ENCODE measurements at regions not wholly inside any gene's neighbourhood (a gene's known extent, or its start where the extent isn't known, plus 50 kb on each side); places are given as distances from the start of the nearest gene placed in this dataset.
A peak's percentile ranks its signal among the peaks of the same experiment; 100 is the strongest.
"Not testable (repeated sequence)": the region's sequence is repeated elsewhere in the genome, so short reads cannot be mapped to it uniquely, and the experiment has no call there.

DNA sequence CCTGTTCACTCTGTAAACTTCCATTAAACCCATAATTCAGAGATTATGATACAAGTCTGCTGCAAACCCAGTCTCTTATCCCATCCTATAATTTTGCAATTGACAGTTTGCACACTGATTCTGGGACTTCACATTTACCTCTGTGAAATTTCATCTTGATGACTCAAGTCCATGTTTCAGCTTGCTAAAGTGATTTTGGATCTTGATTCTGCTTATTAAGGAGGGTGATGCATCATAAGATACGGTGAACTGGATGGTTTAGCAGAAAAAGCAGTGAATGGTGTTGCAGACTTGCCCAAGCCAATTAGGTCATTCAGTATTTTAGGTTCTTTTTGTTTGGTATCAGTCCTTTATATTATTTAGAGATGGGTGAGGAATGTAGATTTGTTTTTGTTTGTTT is 125.5 kb upstream of the PODXL start (continued):
- TF ChIP-seq USF2 (IDR thresholded peaks at IDR 0.05; ENCODE audit: borderline replicate concordance, low read depth, low read length): no peak
- TF ChIP-seq RCOR1 (IDR thresholded peaks at IDR 0.05; ENCODE audit: low read length): no peak

GRCh38 chr7:131679071-131679470 is 122.6 kb upstream of the PODXL start:
- 54% methylated on average over 8 of the region's 8 CpGs for WGBS (ENCODE audit: low lambda C conversion rate)
- H3K4me3 ChIP-seq (ENCODE audit: low read depth in 2 of 2, low read length in 1 of 2); H3F3A ChIP-seq (replicated peaks; ENCODE audit: insufficient read depth); H3K9me2 ChIP-seq; H3K9ac ChIP-seq; H4K20me1 ChIP-seq (ENCODE audit: insufficient read depth); H2AFZ ChIP-seq (ENCODE audit: low read depth); POLR2A ChIA-PET; H3K36me3 ChIP-seq (replicated peaks in 1 of 2; ENCODE audit: control insufficient read depth in 1 of 2, insufficient read depth in 2 of 2, low read length in 1 of 2); H3K9me3 ChIP-seq; H3K4me2 ChIP-seq; H3K79me2 ChIP-seq (ENCODE audit: insufficient read depth); DNase-seq; H3K4me1 ChIP-seq (ENCODE audit: control insufficient read depth in 1 of 2, insufficient read depth in 2 of 2, low read depth in 1 of 2, low read length in 1 of 2); H3K27ac ChIP-seq (ENCODE audit: low read depth in 2 of 2, low read length in 1 of 2); H3K27me3 ChIP-seq (ENCODE audit: insufficient read depth): not testable (repeated sequence)
- TF ChIP-seq JUND (IDR thresholded peaks at IDR 0.05) (0 out of 2 replicates have a peak, but pooled peaks have one; percentile 5), FOSL2 (IDR thresholded peaks at IDR 0.05; ENCODE audit: borderline replicate concordance, low read depth) (peak; percentile 22; the same call in 1 of the 2 replicates), NFIC (IDR thresholded peaks at IDR 0.05; ENCODE audit: borderline replicate concordance) (0 out of 2 replicates have a peak, but pooled peaks have one; percentile 30)
- CTCF ChIA-PET: interaction anchor here (1.0 to 5.5 kb wide), 3 partner anchors 10 to 24 kb away, joined by 4 to 59 read pairs (median 10); no protein-coding TSS in a partner anchor

GRCh38 chr7:131676850-131677249 is 120.4 kb upstream of the PODXL start:
- H3K9me3 ChIP-seq; H3K36me3 ChIP-seq (replicated peaks in 1 of 2; ENCODE audit: control insufficient read depth in 1 of 2, insufficient read depth in 2 of 2, low read length in 1 of 2); H3K9ac ChIP-seq; H2AFZ ChIP-seq (ENCODE audit: low read depth); H3K4me1 ChIP-seq (ENCODE audit: control insufficient read depth in 1 of 2, insufficient read depth in 2 of 2, low read depth in 1 of 2, low read length in 1 of 2); DNase-seq; POLR2A ChIA-PET; H3K4me3 ChIP-seq (ENCODE audit: low read depth in 2 of 2, low read length in 1 of 2); H3K9me2 ChIP-seq; H3K27me3 ChIP-seq (ENCODE audit: insufficient read depth); H3K27ac ChIP-seq (ENCODE audit: low read depth in 2 of 2, low read length in 1 of 2); H4K20me1 ChIP-seq (ENCODE audit: insufficient read depth); H3F3A ChIP-seq (replicated peaks; ENCODE audit: insufficient read depth); H3K79me2 ChIP-seq (ENCODE audit: insufficient read depth); H3K4me2 ChIP-seq: not testable (repeated sequence)
- WGBS (ENCODE audit: low lambda C conversion rate): 98% methylated on average over 2 of the region's 2 CpGs
- CTCF ChIA-PET: interaction anchor here (1.1 to 6.4 kb wide), 3 partner anchors 12 to 22 kb away, joined by 3 to 33 read pairs (median 10); no protein-coding TSS in a partner anchor

GRCh38 chr7:131674131-131674530 is 117.7 kb upstream of the PODXL start:
- Histone ChIP-seq H3K9me2 (no peaks in the 10 kb centered on the region), H3K9ac (no peak overlapping the region), H3K4me2 (no peak overlapping the region), H3K36me3 (replicated peaks in 1 of 2; ENCODE audit: control insufficient read depth in 1 of 2, insufficient read depth in 2 of 2, low read length in 1 of 2) (no peaks in the 10 kb centered on the region), H3K27ac (ENCODE audit: low read depth in 2 of 2, low read length in 1 of 2) (no peak overlapping the region), H2AFZ (ENCODE audit: low read depth) (no peak overlapping the region), H3K79me2 (ENCODE audit: insufficient read depth) (no peaks in the 10 kb centered on the region), H3K27me3 (ENCODE audit: insufficient read depth) (no peaks in the 10 kb centered on the region), H3K9me3 (no peaks in the 10 kb centered on the region), H3K4me1 (ENCODE audit: control insufficient read depth in 1 of 2, insufficient read depth in 2 of 2, low read depth in 1 of 2, low read length in 1 of 2) (peaks cover 0 to 7% of the 10 kb centered on the region in 2 experiments; a peak in 1 of 4 replicates), H3F3A (replicated peaks; ENCODE audit: insufficient read depth) (peaks cover 5% of the 10 kb centered on the region), H4K20me1 (ENCODE audit: insufficient read depth) (no peaks in the 10 kb centered on the region), H3K4me3 (ENCODE audit: low read depth in 2 of 2, low read length in 1 of 2) (no peak overlapping the region)
- POLR2A ChIA-PET: no interaction called here
- 43% methylated on average over 3 of the region's 3 CpGs for WGBS (ENCODE audit: low lambda C conversion rate)
- no peak for DNase-seq
- CTCF ChIA-PET: interaction anchor here (6.4 kb wide), 1 partner anchor 15 kb away, joined by 33 read pairs; no protein-coding TSS in a partner anchor
- TF ChIP-seq TCF12 (IDR thresholded peaks at IDR 0.05): no peak
- no peak for TF ChIP-seq EZH2phosphoT487 (IDR thresholded peaks at IDR 0.05; ENCODE audit: borderline replicate concordance, low read depth)
- no peak for TF ChIP-seq CTCF (IDR thresholded peaks at IDR 0.05)
- no peak for TF ChIP-seq SMC3 (IDR thresholded peaks at IDR 0.05; ENCODE audit: low read depth, low read length)
- no peak for TF ChIP-seq RCOR1 (IDR thresholded peaks at IDR 0.05; ENCODE audit: low read length)
- TF ChIP-seq YY1 (IDR thresholded peaks at IDR 0.05; ENCODE audit: low read depth): no peak
- TF ChIP-seq REST (IDR thresholded peaks at IDR 0.05; ENCODE audit: low read depth, low read length): no peak
- TF ChIP-seq CHD2 (IDR thresholded peaks at IDR 0.05; ENCODE audit: low read length, partially characterized antibody): no peak
- TF ChIP-seq RAD21 (IDR thresholded peaks at IDR 0.05; ENCODE audit: low read length): no peak
- no peak for TF ChIP-seq POLR2AphosphoS5 (IDR thresholded peaks at IDR 0.05; ENCODE audit: low read depth, low read length)
- no peak for TF ChIP-seq GATA2 (CRISPR knock-in tag; IDR thresholded peaks at IDR 0.05)

Data from SK-N-SH (cell line).